ENCODE measurements at regions not wholly inside any gene's neighbourhood (a gene's known extent, or its start where the extent isn't known, plus 50 kb on each side); places are given as distances from the start of the nearest gene placed in this dataset.

- Mint-ChIP-seq H3K4me3 (ENCODE audit: low read depth, unreplicated experiment) (no peak overlapping the region), H3K27me3 (ENCODE audit: unreplicated experiment) (no peaks in the 10 kb centered on the region), H3K4me1 (ENCODE audit: low read depth, unreplicated experiment) (peaks cover 29% of the 10 kb centered on the region), H3K9me3 (ENCODE audit: low read depth, unreplicated experiment) (peaks cover 3% of the 10 kb centered on the region), H3K36me3 (ENCODE audit: insufficient read depth, unreplicated experiment) (peaks cover 2% of the 10 kb centered on the region), H3K27ac (ENCODE audit: unreplicated experiment) (no peak overlapping the region)
- BruUV-seq (replicated peaks): no TSS peak
- intact Hi-C loops (cut with micrococcal nuclease; ENCODE audit: unreplicated experiment): loop anchor here (5.0 kb wide), 1 partner anchor 83 kb away; no protein-coding TSS in a partner anchor
- TF ChIP-seq CTCF (IDR thresholded peaks at IDR 0.05; ENCODE audit: unreplicated experiment): no peak
- peak; percentile 6 for DNase-seq
- CTCF ChIA-PET: interaction anchor here (0.7 kb wide), 1 partner anchor 18 kb away, joined by 3 read pairs; no protein-coding TSS in a partner anchor
These were observed 101.6 kb upstream of the MAP1B start for GRCh38 chr5:72005671-72006070.

- no peak for DNase-seq
- no TSS peak for BruUV-seq (replicated peaks)
- CTCF ChIA-PET: interaction anchor here (1.0 kb wide), 1 partner anchor 9 kb away, joined by 6 read pairs; no protein-coding TSS in a partner anchor
- Mint-ChIP-seq H3K9me3 (ENCODE audit: low read depth, unreplicated experiment) (peaks cover 3% of the 10 kb centered on the region), H3K27me3 (ENCODE audit: unreplicated experiment) (no peaks in the 10 kb centered on the region), H3K36me3 (ENCODE audit: insufficient read depth, unreplicated experiment) (no peaks in the 10 kb centered on the region), H3K4me3 (ENCODE audit: low read depth, unreplicated experiment) (no peak overlapping the region), H3K4me1 (ENCODE audit: low read depth, unreplicated experiment) (peaks cover 29% of the 10 kb centered on the region), H3K27ac (ENCODE audit: unreplicated experiment) (no peak overlapping the region)
- intact Hi-C loops (cut with micrococcal nuclease; ENCODE audit: unreplicated experiment): loop anchor here (5.0 kb wide), 1 partner anchor 84 kb away; no protein-coding TSS in a partner anchor
- no peak for TF ChIP-seq CTCF (IDR thresholded peaks at IDR 0.05; ENCODE audit: unreplicated experiment)
These were observed 100.9 kb upstream of the MAP1B start for GRCh38 chr5:72006361-72006760.

- TF ChIP-seq CTCF (IDR thresholded peaks at IDR 0.05; ENCODE audit: unreplicated experiment): no peak
- BruUV-seq (replicated peaks): no TSS peak
These were observed 99.8 kb upstream of the MAP1B start for GRCh38 chr5:72007336-72008111.

GRCh38 chr5:72009280-72009679, 98.0 kb upstream of the MAP1B start:
- H3K27ac Mint-ChIP-seq (ENCODE audit: unreplicated experiment): no peak overlapping the region
- TF ChIP-seq CTCF (IDR thresholded peaks at IDR 0.05; ENCODE audit: unreplicated experiment): no peak
- intact Hi-C loops (cut with micrococcal nuclease; ENCODE audit: unreplicated experiment): loop anchor here (5.0 kb wide), 1 partner anchor 87 kb away; no protein-coding TSS in a partner anchor
- no peak overlapping the region for H3K4me3 Mint-ChIP-seq (ENCODE audit: low read depth, unreplicated experiment)
- peaks cover 29% of the 10 kb centered on the region for H3K4me1 Mint-ChIP-seq (ENCODE audit: low read depth, unreplicated experiment)
- no peak for DNase-seq
- no peaks in the 10 kb centered on the region for H3K36me3 Mint-ChIP-seq (ENCODE audit: insufficient read depth, unreplicated experiment)
- no TSS peak for BruUV-seq (replicated peaks)
- H3K27me3 Mint-ChIP-seq (ENCODE audit: unreplicated experiment): no peaks in the 10 kb centered on the region
- H3K9me3 Mint-ChIP-seq (ENCODE audit: low read depth, unreplicated experiment): no peaks in the 10 kb centered on the region
- CTCF ChIA-PET: interaction anchor here (0.6 kb wide), 1 partner anchor 24 kb away, joined by 3 read pairs; no protein-coding TSS in a partner anchor

More at GRCh38 chr5:72007336-72008111, 99.8 kb upstream of the MAP1B start:
- H3K36me3 Mint-ChIP-seq (ENCODE audit: insufficient read depth, unreplicated experiment): no peaks in the 10 kb centered on the region
- no peaks in the 10 kb centered on the region for H3K27me3 Mint-ChIP-seq (ENCODE audit: unreplicated experiment)
- DNase-seq: no peak
- H3K4me1 Mint-ChIP-seq (ENCODE audit: low read depth, unreplicated experiment): peaks cover 29% of the 10 kb centered on the region
- no peak overlapping the region for H3K4me3 Mint-ChIP-seq (ENCODE audit: low read depth, unreplicated experiment)
- CTCF ChIA-PET: interaction anchor here (0.8 kb wide), 1 partner anchor 269 kb away, joined by 3 read pairs; no protein-coding TSS in a partner anchor
- intact Hi-C loops (cut with micrococcal nuclease; ENCODE audit: unreplicated experiment): loop anchor here (5.0 kb wide), 1 partner anchor 85 kb away; no protein-coding TSS in a partner anchor
- no peak overlapping the region for H3K27ac Mint-ChIP-seq (ENCODE audit: unreplicated experiment)
- peaks cover 3% of the 10 kb centered on the region for H3K9me3 Mint-ChIP-seq (ENCODE audit: low read depth, unreplicated experiment)
